ENCODE measurements at regions not wholly inside any gene's neighbourhood (a gene's known extent, or its start where the extent isn't known, plus 50 kb on each side); places are given as distances from the start of the nearest gene placed in this dataset.
A peak's percentile ranks its signal among the peaks of the same experiment; 100 is the strongest.

- no peak for DNase-seq
Observed at GRCh38 chr4:82034878-82035277, 338.9 kb downstream of the HNRNPD start.

GRCh38 chr4:82033862-82034261, 339.9 kb downstream of the HNRNPD start:
- DNase-seq: no peak

- peak in 2 of 3 donors; percentile 15 to 24 for DNase-seq
Observed at GRCh38 chr4:82031376-82031927, 342.3 kb downstream of the HNRNPD start.

DNA sequence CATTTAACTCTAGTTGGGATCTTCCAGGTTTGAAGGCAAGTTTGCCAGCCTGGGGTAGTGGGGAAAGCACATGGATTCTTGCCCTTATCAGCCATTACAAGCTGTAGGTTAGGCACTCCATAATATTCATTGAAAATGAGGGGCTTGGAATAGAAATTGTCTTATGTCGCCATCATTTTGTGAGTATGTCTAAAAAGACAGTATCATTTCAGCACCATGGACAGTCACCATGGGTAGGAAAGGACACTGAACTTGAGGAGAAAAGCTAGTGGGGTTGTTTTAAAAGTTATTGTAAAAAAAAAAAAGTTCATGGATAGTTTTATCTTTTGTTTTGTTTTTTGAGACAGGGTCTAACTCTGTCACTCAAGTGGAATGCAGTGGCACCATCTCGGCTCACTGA, 356.1 kb downstream of the HNRNPD start:
- peak; percentile 18 to 62 (median 47) for DNase-seq

- DNase-seq: peak in 1 of 3 donors; percentile 3
Observed at GRCh38 chr4:82005158-82005557, 368.6 kb downstream of the HNRNPD start.

DNA sequence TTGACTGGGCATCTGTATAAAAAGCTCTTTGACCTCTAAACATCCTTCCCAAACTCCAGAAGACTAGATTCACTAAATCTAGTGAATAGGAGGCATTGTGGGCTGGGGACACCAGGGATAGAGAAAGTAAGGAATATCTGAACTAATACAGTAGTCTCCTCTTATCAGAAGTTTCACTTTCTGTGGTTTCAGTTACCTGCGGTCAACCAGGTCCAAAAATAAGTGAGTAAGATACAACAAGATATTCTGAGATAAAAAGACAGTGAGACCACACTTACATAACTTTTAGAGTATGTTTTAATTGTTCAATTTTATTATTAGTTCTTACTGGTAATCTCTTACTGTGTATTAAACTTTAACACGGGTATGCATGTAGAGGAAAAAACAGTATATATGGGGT, 376.5 kb downstream of the HNRNPD start:
- no peak for DNase-seq

- no peak for DNase-seq
Observed at GRCh38 chr4:81990898-81991297, 382.9 kb downstream of the HNRNPD start.

GRCh38 chr4:81990211-81990610, 383.6 kb downstream of the HNRNPD start:
- DNase-seq: no peak

GRCh38 chr4:81989202-81989601, 384.6 kb downstream of the HNRNPD start:
- no peak for DNase-seq

DNA sequence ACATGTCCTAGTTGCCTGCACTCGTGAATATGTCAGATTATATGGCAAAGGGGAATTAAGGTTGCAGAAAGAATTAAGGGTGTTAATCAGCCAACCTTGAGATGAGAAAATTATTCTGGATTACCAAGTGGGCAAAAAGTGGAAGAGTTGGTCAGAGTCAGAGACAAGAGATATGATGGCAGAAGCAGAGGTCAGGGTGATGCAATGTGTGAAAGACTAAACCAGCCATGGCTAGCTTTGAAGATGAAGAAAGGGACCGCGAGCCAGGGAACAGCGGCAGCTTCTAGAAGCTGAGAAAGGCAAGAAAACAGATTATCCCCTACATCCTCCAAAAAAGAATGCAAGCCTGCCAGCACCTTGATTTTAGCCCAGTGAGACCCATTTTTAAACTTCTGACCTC, 385.6 kb downstream of the HNRNPD start:
- DNase-seq: no peak

GRCh38 chr4:81984746-81985145, 389.0 kb downstream of the HNRNPD start:
- DNase-seq: no peak

GRCh38 chr4:81982846-81983540, 390.8 kb downstream of the HNRNPD start:
- DNase-seq: no peak

DNA sequence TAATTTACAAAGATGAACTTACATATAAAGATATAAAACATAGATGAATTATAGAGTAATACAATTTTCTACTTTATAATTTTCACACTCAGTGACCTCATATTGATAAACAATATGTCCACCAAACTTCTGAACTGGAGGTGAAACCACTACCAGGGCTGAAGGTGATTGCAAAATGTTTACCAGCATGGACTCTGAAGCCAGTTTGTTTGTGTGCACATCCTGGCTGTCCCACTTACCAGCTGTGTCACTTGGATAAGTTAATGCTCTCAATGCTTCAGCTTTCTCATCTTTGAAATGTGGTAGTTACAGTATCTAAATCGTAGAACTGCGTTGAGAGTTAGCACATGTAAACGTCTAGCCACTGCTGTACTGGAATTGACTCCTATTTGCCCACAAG, 392.6 kb downstream of the HNRNPD start:
- no peak for DNase-seq

- DNase-seq: no peak
Observed at GRCh38 chr4:81974523-81974922, 399.3 kb downstream of the HNRNPD start.

GRCh38 chr4:81971637-81972381, 402.0 kb downstream of the HNRNPD start:
- DNase-seq: no peak

- no peak for DNase-seq
Observed at GRCh38 chr4:81971061-81971460, 402.7 kb downstream of the HNRNPD start.

DNA sequence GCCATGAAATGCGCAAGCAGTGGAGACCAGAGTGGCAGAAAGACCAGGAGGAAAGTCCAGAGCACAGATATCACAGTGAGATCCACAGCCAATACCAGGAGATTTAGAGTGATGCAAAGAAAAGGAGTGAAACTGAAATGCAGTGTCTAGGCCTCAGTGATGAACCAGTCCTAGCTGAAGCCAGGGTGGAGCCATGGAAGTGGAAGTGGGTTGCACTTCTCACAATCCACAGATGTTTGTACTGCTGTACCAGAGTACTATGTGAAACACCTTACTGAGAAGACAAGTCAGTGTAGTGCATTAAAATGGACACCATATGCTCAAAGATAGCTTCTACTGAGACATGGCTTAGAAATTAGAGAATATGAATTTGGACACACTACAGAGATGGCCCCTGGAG, 403.3 kb downstream of the HNRNPD start:
- no peak for DNase-seq

- DNase-seq: no peak
Observed at GRCh38 chr4:81966676-81967075, 407.1 kb downstream of the HNRNPD start.

GRCh38 chr4:81965911-81966310, 407.9 kb downstream of the HNRNPD start:
- DNase-seq: no peak

DNA sequence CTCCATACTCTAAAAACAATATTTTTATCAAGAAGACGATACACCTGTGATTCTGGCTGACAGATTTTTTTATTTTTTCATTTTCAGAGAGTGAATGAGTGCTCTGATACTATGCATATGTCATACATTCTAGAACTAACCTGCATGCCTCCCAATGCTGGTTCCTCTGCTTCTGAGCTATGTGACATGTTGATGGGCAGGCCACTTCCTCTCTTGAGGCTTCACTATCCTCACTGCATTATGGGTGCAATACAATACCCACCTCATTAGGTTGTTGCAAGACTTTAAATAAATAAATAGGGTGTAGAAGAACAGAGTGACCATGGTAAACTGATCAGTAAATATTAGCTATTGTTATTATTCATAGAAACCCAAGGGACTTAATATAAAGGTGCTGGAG, 408.3 kb downstream of the HNRNPD start:
- no peak for DNase-seq

DNA sequence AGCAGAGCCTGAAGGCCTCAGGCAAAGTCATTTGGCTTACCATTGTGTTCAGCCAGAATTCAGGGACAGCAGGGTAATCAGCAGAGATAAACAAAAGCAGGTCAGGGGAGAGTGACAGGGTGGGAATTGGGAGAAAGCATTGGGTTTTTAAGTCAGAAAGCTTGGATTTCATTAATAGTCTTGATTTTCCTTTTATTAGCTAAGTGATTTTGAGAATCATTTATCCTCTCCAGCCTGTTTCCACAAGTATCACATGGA, 410.1 kb downstream of the HNRNPD start:
- DNase-seq: no peak

- no peak for DNase-seq
Observed at GRCh38 chr4:81963015-81963762, 410.6 kb downstream of the HNRNPD start.

GRCh38 chr4:81960961-81961360, 412.8 kb downstream of the HNRNPD start:
- no peak for DNase-seq

Measured in muscle of back (tissue), 3 donors.